ENCODE measurements at regions not wholly inside any gene's neighbourhood (a gene's known extent, or its start where the extent isn't known, plus 50 kb on each side); places are given as distances from the start of the nearest gene placed in this dataset.

DNA sequence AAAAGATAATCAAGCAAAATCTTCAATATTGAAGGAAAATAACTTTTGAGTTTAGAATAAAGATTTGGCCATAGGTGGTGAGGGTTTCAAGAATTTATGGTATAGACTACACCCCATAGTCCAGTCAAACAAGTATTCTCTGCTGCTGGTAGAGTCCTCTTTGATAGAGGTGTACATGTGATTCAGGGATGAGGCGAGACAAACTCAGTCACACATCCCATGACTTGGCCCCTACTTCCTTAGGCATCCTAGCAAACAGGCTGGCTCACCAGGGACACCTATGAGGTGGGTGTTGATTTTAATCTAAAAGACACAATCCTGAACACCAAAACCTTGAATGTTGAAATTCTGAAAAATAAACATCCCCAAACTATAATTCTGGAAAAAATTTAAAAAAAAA is 78.1 kb upstream of the SLC25A13 start:
- TF ChIP-seq POLR2AphosphoS5 (IDR thresholded peaks at IDR 0.05; ENCODE audit: low read depth, low read length) (no peak), TAF1 (IDR thresholded peaks at IDR 0.05; ENCODE audit: low read depth, low read length) (no peak), POLR2A (IDR thresholded peaks at IDR 0.05; ENCODE audit: low read depth, low read length) (no peak), POU2F2 (IDR thresholded peaks at IDR 0.05; ENCODE audit: low read depth, low read length) (no peak), SPI1 (IDR thresholded peaks at IDR 0.05; ENCODE audit: low read depth, low read length) (no peak)

Measured in GM12891 (cell line).